Retinal pigment epithelial cell (primary cell): ENCODE measurements at regions not wholly inside any gene's neighbourhood (a gene's known extent, or its start where the extent isn't known, plus 50 kb on each side); places are given as distances from the start of the nearest gene placed in this dataset.

ENCODE experiments used
- DNase-seq: peaks from one replicate; pipeline ENCODE4 v3.0.0-alpha.2; 2010; ENCODE audit warnings: low read depth
- H3K4me3 ChIP-seq: 2 replicates; pipeline ENCODE4 v1.5.1; 2011; ENCODE audit warnings: mild to moderate bottlenecking, low read length, control low read depth, moderate library complexity
- CTCF ChIP-seq: conservative IDR thresholded peaks from 2 replicates; pipeline ENCODE4 v1.5.1; 2011; ENCODE audit warnings: low read depth, low read length, control low read depth, inconsistent platforms

GRCh38 chr3:88416436-88416835, 266.7 kb downstream of the C3orf38 start:
- no peak for DNase-seq
- H3K4me3 ChIP-seq: no peak overlapping the region
- TF ChIP-seq CTCF: no peak

- no peak for DNase-seq
- no peak for TF ChIP-seq CTCF
- no peak overlapping the region for H3K4me3 ChIP-seq
These were observed 268.5 kb downstream of the C3orf38 start for GRCh38 chr3:88418219-88418618.

- H3K4me3 ChIP-seq: no peak overlapping the region
- TF ChIP-seq CTCF: no peak
These were observed 283.8 kb downstream of the C3orf38 start for GRCh38 chr3:88433568-88433967.

GRCh38 chr3:88434001-88434400, 284.2 kb downstream of the C3orf38 start:
- DNase-seq: no peak
- no peak overlapping the region for H3K4me3 ChIP-seq
- TF ChIP-seq CTCF: no peak

More at GRCh38 chr3:88433568-88433967, 283.8 kb downstream of the C3orf38 start:
- no peak for DNase-seq

- H3K4me3 ChIP-seq: no peak overlapping the region
- no peak for TF ChIP-seq CTCF
- no peak for DNase-seq
These were observed 290.9 kb downstream of the C3orf38 start for GRCh38 chr3:88440701-88441100.

- no peak overlapping the region for H3K4me3 ChIP-seq
- no peak for TF ChIP-seq CTCF
- DNase-seq: no peak
These were observed 293.3 kb downstream of the C3orf38 start for GRCh38 chr3:88443066-88443465.

- TF ChIP-seq CTCF: no peak
- DNase-seq: no peak
- no peak overlapping the region for H3K4me3 ChIP-seq
These were observed 294.5 kb downstream of the C3orf38 start for GRCh38 chr3:88444251-88444650.
